ENCODE measurements at regions not wholly inside any gene's neighbourhood (a gene's known extent, or its start where the extent isn't known, plus 50 kb on each side); places are given as distances from the start of the nearest gene placed in this dataset.

- Mint-ChIP-seq H3K27ac (no peak overlapping the region), H3K36me3 (no peaks in the 10 kb centered on the region), H3K4me3 (no peak overlapping the region), H3K4me1 (no peaks in the 10 kb centered on the region), H3K27me3 (ENCODE audit: insufficient read depth, low read depth) (peaks cover 5% of the 10 kb centered on the region), H3K9me3 (no peaks in the 10 kb centered on the region)
- Histone ChIP-seq H4K20me1 (ENCODE audit: low read depth) (no peaks in the 10 kb centered on the region), H3K4me2 (no peak overlapping the region), H3K36me3 (no peaks in the 10 kb centered on the region), H3K4me3 (no peak overlapping the region), H3K9ac (no peak overlapping the region), H3K79me2 (ENCODE audit: low read depth) (no peaks in the 10 kb centered on the region), H3K4me1 (no peaks in the 10 kb centered on the region), H3K9me3 (ENCODE audit: low read depth) (no peaks in the 10 kb centered on the region), H3K27me3 (no peaks in the 10 kb centered on the region), H3F3A (ENCODE audit: low read depth) (no peaks in the 10 kb centered on the region), H2AFZ (replicated peaks) (no peak overlapping the region), H3K27ac (no peak overlapping the region)
- no peak for DNase-seq (ENCODE audit: low spot score)
- no peak for TF ChIP-seq EZH2 (IDR thresholded peaks at IDR 0.05)
- no peak for TF ChIP-seq CTCF (IDR thresholded peaks at IDR 0.05)
- no peak for TF ChIP-seq EZH2phosphoT487 (IDR thresholded peaks at IDR 0.05)
Measured at GRCh38 chr2:129905664-129906081, 73.8 kb upstream of the RAB6C start.

GRCh38 chr2:129906139-129906860 lies 73.2 kb upstream of the RAB6C start:
- no peak for DNase-seq (ENCODE audit: low spot score)
- Histone ChIP-seq H3K4me2 (no peak overlapping the region), H3K4me3 (no peak overlapping the region), H3K4me1 (no peaks in the 10 kb centered on the region), H2AFZ (replicated peaks) (no peak overlapping the region), H3K79me2 (ENCODE audit: low read depth) (no peaks in the 10 kb centered on the region), H3F3A (ENCODE audit: low read depth) (no peaks in the 10 kb centered on the region), H4K20me1 (ENCODE audit: low read depth) (no peaks in the 10 kb centered on the region), H3K9ac (no peak overlapping the region), H3K27me3 (no peaks in the 10 kb centered on the region), H3K27ac (no peak overlapping the region), H3K36me3 (no peaks in the 10 kb centered on the region), H3K9me3 (ENCODE audit: low read depth) (no peaks in the 10 kb centered on the region)
- H3K4me3 Mint-ChIP-seq = no peak overlapping the region
- H3K36me3 Mint-ChIP-seq = no peaks in the 10 kb centered on the region
- no peak overlapping the region for H3K27ac Mint-ChIP-seq
- H3K4me1 Mint-ChIP-seq = no peaks in the 10 kb centered on the region
- peaks cover 7% of the 10 kb centered on the region for H3K27me3 Mint-ChIP-seq (ENCODE audit: insufficient read depth, low read depth)
- no peaks in the 10 kb centered on the region for H3K9me3 Mint-ChIP-seq
- TF ChIP-seq EZH2phosphoT487 (IDR thresholded peaks at IDR 0.05) (no peak), EZH2 (IDR thresholded peaks at IDR 0.05) (no peak), CTCF (IDR thresholded peaks at IDR 0.05) (no peak)

- Histone ChIP-seq H2AFZ (replicated peaks) (no peak overlapping the region), H3K9ac (no peak overlapping the region), H3K79me2 (ENCODE audit: low read depth) (no peaks in the 10 kb centered on the region), H3F3A (ENCODE audit: low read depth) (no peaks in the 10 kb centered on the region), H3K4me1 (no peaks in the 10 kb centered on the region), H3K27ac (no peak overlapping the region), H4K20me1 (ENCODE audit: low read depth) (no peaks in the 10 kb centered on the region), H3K36me3 (no peaks in the 10 kb centered on the region), H3K27me3 (no peaks in the 10 kb centered on the region), H3K4me2 (no peak overlapping the region), H3K9me3 (ENCODE audit: low read depth) (no peaks in the 10 kb centered on the region), H3K4me3 (no peak overlapping the region)
- Mint-ChIP-seq H3K4me3 (no peak overlapping the region), H3K27ac (peak overlapping the region; percentile 73), H3K4me1 (no peaks in the 10 kb centered on the region), H3K27me3 (ENCODE audit: insufficient read depth, low read depth) (peaks cover 7% of the 10 kb centered on the region), H3K9me3 (no peaks in the 10 kb centered on the region), H3K36me3 (no peaks in the 10 kb centered on the region)
- DNase-seq (ENCODE audit: low spot score) = no peak
- TF ChIP-seq EZH2phosphoT487 (IDR thresholded peaks at IDR 0.05) = no peak
- no peak for TF ChIP-seq CTCF (IDR thresholded peaks at IDR 0.05)
- no peak for TF ChIP-seq EZH2 (IDR thresholded peaks at IDR 0.05)
Measured at GRCh38 chr2:129906861-129907235, 72.6 kb upstream of the RAB6C start.

Measured in neural progenitor cell (in vitro differentiated cells).